ENCODE measurements at regions not wholly inside any gene's neighbourhood (a gene's known extent, or its start where the extent isn't known, plus 50 kb on each side); places are given as distances from the start of the nearest gene placed in this dataset.

- no peaks in the 10 kb centered on the region for H3K36me3 ChIP-seq (ENCODE audit: low read depth)
- no peaks in the 10 kb centered on the region for H3K9me2 ChIP-seq (ENCODE audit: insufficient read depth)
- no peaks in the 10 kb centered on the region for H3K4me1 ChIP-seq (ENCODE audit: insufficient read depth)
- H3K9me3 ChIP-seq (ENCODE audit: low read depth), result no peaks in the 10 kb centered on the region
- DNase-seq, result no peak
- H3K79me2 ChIP-seq (ENCODE audit: insufficient read depth), result no peaks in the 10 kb centered on the region
- in situ Hi-C loops (cut with MboI), result no loop called here
- no peaks in the 10 kb centered on the region for H3K27me3 ChIP-seq (replicated peaks; ENCODE audit: insufficient read depth)
- H3K27ac ChIP-seq, result no peak overlapping the region
- H3F3A ChIP-seq (ENCODE audit: insufficient read depth), result no peaks in the 10 kb centered on the region
- no peak overlapping the region for H3K4me3 ChIP-seq
- no peak overlapping the region for H3K9ac ChIP-seq
- H4K20me1 ChIP-seq (ENCODE audit: insufficient read depth), result no peaks in the 10 kb centered on the region
- H2AFZ ChIP-seq, result no peak overlapping the region
- WGBS, 2 experiments (ENCODE audit: low coverage in 1 of 2, low lambda C conversion rate in 2 of 2, missing lambda C conversion rate in 2 of 2), result 52 to 54% methylated on average over 3 of the region's 3 CpGs
- H3K4me2 ChIP-seq (ENCODE audit: unreplicated experiment), result no peak overlapping the region
- TF ChIP-seq EZH2phosphoT487 (IDR thresholded peaks at IDR 0.05; ENCODE audit: insufficient read depth, low read depth) (no peak), EZH2 (IDR thresholded peaks at IDR 0.05; ENCODE audit: insufficient read depth, poor library complexity, severe bottlenecking) (no peak)
Observed at GRCh38 chr4:137775701-137776100, 243.4 kb upstream of the PCDH18 start.

GRCh38 chr4:137774501-137774900 is 242.2 kb upstream of the PCDH18 start:
- Histone ChIP-seq H2AFZ (no peak overlapping the region), H3K4me1 (ENCODE audit: insufficient read depth) (no peaks in the 10 kb centered on the region), H3K4me2 (ENCODE audit: unreplicated experiment) (no peak overlapping the region), H3K36me3 (ENCODE audit: low read depth) (no peaks in the 10 kb centered on the region), H3K9me3 (ENCODE audit: low read depth) (no peaks in the 10 kb centered on the region), H3K27me3 (replicated peaks; ENCODE audit: insufficient read depth) (no peaks in the 10 kb centered on the region), H3F3A (ENCODE audit: insufficient read depth) (no peaks in the 10 kb centered on the region), H3K27ac (no peak overlapping the region), H3K9me2 (ENCODE audit: insufficient read depth) (no peaks in the 10 kb centered on the region), H3K9ac (no peak overlapping the region), H4K20me1 (ENCODE audit: insufficient read depth) (no peaks in the 10 kb centered on the region), H3K4me3 (no peak overlapping the region), H3K79me2 (ENCODE audit: insufficient read depth) (no peaks in the 10 kb centered on the region)
- in situ Hi-C loops (cut with MboI), result no loop called here
- TF ChIP-seq EZH2phosphoT487 (IDR thresholded peaks at IDR 0.05; ENCODE audit: insufficient read depth, low read depth) (no peak), EZH2 (IDR thresholded peaks at IDR 0.05; ENCODE audit: insufficient read depth, poor library complexity, severe bottlenecking) (no peak)
- no peak for DNase-seq

- Histone ChIP-seq H3K4me2 (ENCODE audit: unreplicated experiment) (no peak overlapping the region), H2AFZ (no peak overlapping the region)
- no peak for DNase-seq
Observed at GRCh38 chr4:137768881-137769280, 236.6 kb upstream of the PCDH18 start.

GRCh38 chr4:137768196-137768595 is 235.9 kb upstream of the PCDH18 start:
- Histone ChIP-seq H3F3A (ENCODE audit: insufficient read depth) (no peaks in the 10 kb centered on the region), H3K9me3 (ENCODE audit: low read depth) (no peaks in the 10 kb centered on the region), H3K36me3 (ENCODE audit: low read depth) (no peaks in the 10 kb centered on the region), H3K27me3 (replicated peaks; ENCODE audit: insufficient read depth) (no peaks in the 10 kb centered on the region), H3K27ac (no peak overlapping the region), H2AFZ (no peak overlapping the region; the same call in 1 of the 2 replicates), H3K4me3 (no peak overlapping the region), H3K4me1 (ENCODE audit: insufficient read depth) (no peaks in the 10 kb centered on the region; the same call in 1 of the 2 replicates), H3K9ac (no peak overlapping the region), H3K79me2 (ENCODE audit: insufficient read depth) (no peaks in the 10 kb centered on the region), H3K9me2 (ENCODE audit: insufficient read depth) (no peaks in the 10 kb centered on the region), H4K20me1 (ENCODE audit: insufficient read depth) (no peaks in the 10 kb centered on the region), H3K4me2 (ENCODE audit: unreplicated experiment) (no peak overlapping the region)
- DNase-seq, result peak; percentile 42
- TF ChIP-seq EZH2phosphoT487 (IDR thresholded peaks at IDR 0.05; ENCODE audit: insufficient read depth, low read depth), result no peak
- TF ChIP-seq EZH2 (IDR thresholded peaks at IDR 0.05; ENCODE audit: insufficient read depth, poor library complexity, severe bottlenecking), result no peak
- in situ Hi-C loops (cut with MboI), result no loop called here
- 22 to 42% methylated on average over 1 of the region's 1 CpG for WGBS, 2 experiments (ENCODE audit: low coverage in 1 of 2, low lambda C conversion rate in 2 of 2, missing lambda C conversion rate in 2 of 2)

More at GRCh38 chr4:137768881-137769280, 236.6 kb upstream of the PCDH18 start:
- H3K27ac ChIP-seq, result no peak overlapping the region
- in situ Hi-C loops (cut with MboI), result no loop called here
- H3K36me3 ChIP-seq (ENCODE audit: low read depth), result no peaks in the 10 kb centered on the region
- H4K20me1 ChIP-seq (ENCODE audit: insufficient read depth), result no peaks in the 10 kb centered on the region
- WGBS, 2 experiments (ENCODE audit: low coverage in 1 of 2, low lambda C conversion rate in 2 of 2, missing lambda C conversion rate in 2 of 2), result 91 to 100% methylated on average over 1 of the region's 1 CpG
- no peak overlapping the region for H3K4me3 ChIP-seq
- H3F3A ChIP-seq (ENCODE audit: insufficient read depth), result no peaks in the 10 kb centered on the region
- no peaks in the 10 kb centered on the region; the same call in 1 of the 2 replicates for H3K4me1 ChIP-seq (ENCODE audit: insufficient read depth)
- H3K79me2 ChIP-seq (ENCODE audit: insufficient read depth), result no peaks in the 10 kb centered on the region
- no peaks in the 10 kb centered on the region for H3K9me2 ChIP-seq (ENCODE audit: insufficient read depth)
- H3K9me3 ChIP-seq (ENCODE audit: low read depth), result no peaks in the 10 kb centered on the region
- TF ChIP-seq EZH2 (IDR thresholded peaks at IDR 0.05; ENCODE audit: insufficient read depth, poor library complexity, severe bottlenecking) (no peak), EZH2phosphoT487 (IDR thresholded peaks at IDR 0.05; ENCODE audit: insufficient read depth, low read depth) (no peak)
- H3K9ac ChIP-seq, result no peak overlapping the region
- no peaks in the 10 kb centered on the region for H3K27me3 ChIP-seq (replicated peaks; ENCODE audit: insufficient read depth)

- in situ Hi-C loops (cut with MboI), result no loop called here
Observed at GRCh38 chr4:137762591-137762990, 230.3 kb upstream of the PCDH18 start.

More at GRCh38 chr4:137762591-137762990, 230.3 kb upstream of the PCDH18 start:
- Histone ChIP-seq H3F3A (ENCODE audit: insufficient read depth) (no peaks in the 10 kb centered on the region), H3K79me2 (ENCODE audit: insufficient read depth) (no peaks in the 10 kb centered on the region), H3K4me1 (ENCODE audit: insufficient read depth) (no peaks in the 10 kb centered on the region), H3K27ac (no peak overlapping the region), H3K4me2 (ENCODE audit: unreplicated experiment) (no peak overlapping the region), H3K9ac (no peak overlapping the region), H2AFZ (no peak overlapping the region), H3K9me3 (ENCODE audit: low read depth) (no peaks in the 10 kb centered on the region), H3K27me3 (replicated peaks; ENCODE audit: insufficient read depth) (no peaks in the 10 kb centered on the region), H3K4me3 (no peak overlapping the region), H3K9me2 (ENCODE audit: insufficient read depth) (0 out of 2 replicates have a peak, but pooled peaks cover 4% of the 10 kb centered on the region), H3K36me3 (ENCODE audit: low read depth) (no peaks in the 10 kb centered on the region), H4K20me1 (ENCODE audit: insufficient read depth) (no peaks in the 10 kb centered on the region)
- TF ChIP-seq EZH2phosphoT487 (IDR thresholded peaks at IDR 0.05; ENCODE audit: insufficient read depth, low read depth) (no peak), EZH2 (IDR thresholded peaks at IDR 0.05; ENCODE audit: insufficient read depth, poor library complexity, severe bottlenecking) (no peak)
- WGBS, 2 experiments (ENCODE audit: low coverage in 1 of 2, low lambda C conversion rate in 2 of 2, missing lambda C conversion rate in 2 of 2), result 80% methylated on average over 3 of the region's 3 CpGs
- no peak for DNase-seq

Measured in GM23248 (cell line).